IPS DF 4.7 (cell line): ENCODE measurements at regions not wholly inside any gene's neighbourhood (a gene's known extent, or its start where the extent isn't known, plus 50 kb on each side); places are given as distances from the start of the nearest gene placed in this dataset.
"Not testable (repeated sequence)": the region's sequence is repeated elsewhere in the genome, so short reads cannot be mapped to it uniquely, and the experiment has no call there.

ENCODE experiments used
- DNase-seq: peaks from one replicate; pipeline ENCODE4 v3.0.0-alpha.2; 2013; ENCODE audit warnings: low spot score; ENCODE audit errors: extremely low read depth

DNA sequence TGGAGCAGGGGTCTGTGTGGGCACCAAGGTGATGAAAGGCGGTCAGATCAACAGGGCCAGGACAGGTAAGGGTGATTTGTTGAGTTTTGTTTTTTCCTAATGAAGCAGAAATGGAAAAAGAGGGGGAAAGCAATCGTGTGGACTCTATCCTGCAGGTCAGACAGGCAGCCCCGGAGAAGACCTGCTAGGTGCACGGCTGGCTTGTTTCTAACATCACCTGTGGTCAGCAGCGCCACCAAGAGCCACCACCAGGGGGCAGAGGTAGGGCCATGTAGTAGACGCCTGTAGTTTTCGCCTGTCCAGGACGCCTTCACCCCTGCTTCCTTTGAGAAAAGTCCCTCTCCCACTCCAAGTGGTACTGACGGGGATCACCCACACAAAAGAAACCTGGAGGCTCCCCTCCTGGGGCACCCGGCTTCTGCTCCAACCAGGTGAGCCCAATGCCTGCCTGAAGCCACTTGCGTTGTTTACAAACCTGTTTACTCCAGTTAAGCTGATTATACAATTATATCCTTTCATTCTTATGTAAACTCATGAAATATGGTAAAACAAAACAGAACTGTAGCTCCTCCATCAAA lies 54.2 kb upstream of the SEC14L1 start:
- DNase-seq, result no peak

DNA sequence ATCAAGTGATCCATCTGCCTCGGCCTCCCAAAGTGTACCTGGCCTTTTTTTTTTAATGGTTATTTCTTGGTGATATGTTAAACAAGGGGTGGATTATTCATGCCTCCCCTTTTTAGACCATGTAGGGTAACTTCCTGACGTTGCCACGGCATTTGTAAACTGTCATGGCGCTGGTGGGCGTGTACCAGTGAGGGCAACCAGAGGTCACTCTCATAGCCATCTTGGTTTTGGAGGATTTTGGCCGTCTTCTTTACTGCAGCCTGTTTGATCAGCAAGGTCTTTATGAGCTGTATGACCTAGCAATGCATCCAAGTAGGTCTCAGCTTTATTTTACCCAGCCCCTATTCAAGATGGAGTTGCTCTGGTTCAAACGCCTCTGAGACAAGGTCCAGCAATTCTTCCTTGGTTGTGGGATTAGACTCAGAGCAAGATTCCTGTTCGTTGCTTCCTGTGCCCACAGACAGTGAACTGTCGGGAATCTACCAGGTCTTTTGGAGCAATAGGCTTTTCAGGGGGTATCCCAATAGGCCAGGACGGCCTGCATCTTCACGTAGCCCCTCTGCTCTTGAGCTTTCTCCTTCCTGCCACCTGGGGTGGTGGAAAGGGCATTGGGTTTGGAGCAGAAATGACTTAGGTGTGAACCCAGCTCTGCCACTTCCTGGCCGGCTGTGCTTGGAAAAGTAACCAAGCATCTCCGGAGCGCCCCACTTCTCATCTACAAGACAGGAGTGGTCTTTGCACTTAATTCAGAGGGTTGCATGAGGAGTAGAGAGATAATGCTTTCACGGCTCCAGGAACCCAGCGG lies 52.9 kb upstream of the SEC14L1 start:
- DNase-seq, result no peak

DNA sequence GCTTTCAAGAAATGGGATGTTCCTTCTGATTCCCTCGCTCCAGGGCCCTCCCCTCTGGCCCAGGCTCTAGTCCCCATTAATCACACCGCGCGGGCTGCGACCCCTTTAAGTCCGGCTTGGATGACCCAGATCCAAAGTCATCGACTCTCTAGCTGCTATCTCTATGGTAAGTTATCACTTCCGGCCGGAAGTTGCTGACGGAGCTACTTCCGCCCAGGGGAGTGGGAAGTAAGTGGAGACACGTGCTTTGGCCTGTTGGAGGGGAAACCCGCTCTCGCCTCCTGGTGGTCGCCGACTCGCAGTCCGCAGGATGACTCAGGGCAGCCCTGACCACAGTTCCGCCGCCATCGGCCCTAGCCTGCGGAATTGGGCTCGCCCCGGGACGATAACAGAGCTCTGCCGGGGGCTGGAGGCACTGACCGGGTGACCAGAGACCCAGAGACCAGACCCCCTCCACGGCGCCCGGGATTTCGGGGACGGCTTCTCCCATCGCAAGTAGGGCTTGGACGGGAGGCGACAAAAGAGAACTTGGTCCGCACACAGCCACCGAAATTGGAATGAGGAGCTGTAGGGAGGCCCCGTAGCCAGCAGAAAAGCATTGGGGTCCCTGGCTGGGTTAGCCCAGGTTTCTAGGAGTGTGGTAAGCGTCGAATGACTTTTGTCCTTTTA lies 52.2 kb upstream of the SEC14L1 start:
- DNase-seq, result peak; percentile 95

DNA sequence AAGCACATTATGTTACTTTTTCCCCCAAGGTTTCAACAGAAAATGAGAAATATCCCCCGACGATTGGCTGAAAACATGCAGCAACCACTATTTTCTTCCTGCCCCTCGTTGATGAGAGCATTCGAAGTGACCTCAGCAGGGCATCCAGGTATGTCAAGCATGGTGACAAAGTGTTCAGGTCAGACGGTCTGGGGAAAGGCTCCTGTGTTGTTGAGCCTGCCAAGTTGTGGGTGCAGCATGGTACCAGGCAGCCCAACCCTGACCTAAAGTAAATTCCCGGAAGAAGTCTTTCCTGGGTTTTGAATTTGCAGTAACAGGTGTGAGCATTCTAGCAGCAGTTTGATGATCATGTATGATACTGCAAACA lies 51.7 kb upstream of the SEC14L1 start:
- no peak for DNase-seq

DNA sequence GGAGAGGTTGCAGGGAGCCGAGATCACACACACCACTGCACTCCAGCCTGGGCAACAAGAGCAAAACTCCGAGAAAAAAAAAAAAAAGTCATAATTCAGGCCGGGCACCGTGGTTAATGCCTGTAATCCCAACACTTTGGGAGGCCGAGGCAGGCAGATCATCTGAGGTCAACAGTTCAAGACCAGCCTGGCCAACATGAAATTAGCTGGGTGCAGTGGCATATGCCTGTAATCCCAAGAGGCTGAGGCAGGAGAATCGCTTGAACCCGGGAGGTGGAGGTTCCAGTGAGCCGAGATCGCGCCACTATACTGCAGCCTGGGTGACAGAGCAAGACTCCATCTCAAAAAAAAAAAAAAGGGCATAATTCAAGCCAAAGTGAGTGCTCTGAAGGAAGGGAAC lies 50.8 kb upstream of the SEC14L1 start:
- not testable (repeated sequence) for DNase-seq

DNA sequence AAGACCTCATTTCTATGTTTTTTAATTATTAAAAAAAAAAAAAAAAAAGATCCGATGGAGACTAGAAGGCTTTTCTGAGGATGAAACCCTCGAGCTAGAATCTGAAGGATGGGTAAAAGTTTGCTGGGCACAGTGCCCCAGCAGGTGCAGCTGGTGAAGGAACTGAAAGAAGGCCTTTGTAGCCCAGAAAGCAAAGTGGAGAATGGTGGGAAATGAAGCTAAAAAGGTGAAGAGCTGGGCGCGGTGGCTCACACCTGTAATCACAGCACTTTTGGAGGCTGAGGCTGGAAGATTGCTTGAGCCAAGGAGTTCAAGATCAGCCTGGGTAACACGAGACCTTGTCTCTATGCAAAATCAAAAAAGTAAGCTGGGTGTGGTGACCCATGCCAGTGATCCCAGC lies 50.3 kb upstream of the SEC14L1 start:
- no peak for DNase-seq
